Right lung (tissue), 2 donors: ENCODE measurements at regions not wholly inside any gene's neighbourhood (a gene's known extent, or its start where the extent isn't known, plus 50 kb on each side); places are given as distances from the start of the nearest gene placed in this dataset.
"Not testable (repeated sequence)": the region's sequence is repeated elsewhere in the genome, so short reads cannot be mapped to it uniquely, and the experiment has no call there.

Experiments
- DNase-seq, 2 donors: peaks; one replicate each; pipeline ENCODE4 v3.0.0-alpha.2; 2013

DNA sequence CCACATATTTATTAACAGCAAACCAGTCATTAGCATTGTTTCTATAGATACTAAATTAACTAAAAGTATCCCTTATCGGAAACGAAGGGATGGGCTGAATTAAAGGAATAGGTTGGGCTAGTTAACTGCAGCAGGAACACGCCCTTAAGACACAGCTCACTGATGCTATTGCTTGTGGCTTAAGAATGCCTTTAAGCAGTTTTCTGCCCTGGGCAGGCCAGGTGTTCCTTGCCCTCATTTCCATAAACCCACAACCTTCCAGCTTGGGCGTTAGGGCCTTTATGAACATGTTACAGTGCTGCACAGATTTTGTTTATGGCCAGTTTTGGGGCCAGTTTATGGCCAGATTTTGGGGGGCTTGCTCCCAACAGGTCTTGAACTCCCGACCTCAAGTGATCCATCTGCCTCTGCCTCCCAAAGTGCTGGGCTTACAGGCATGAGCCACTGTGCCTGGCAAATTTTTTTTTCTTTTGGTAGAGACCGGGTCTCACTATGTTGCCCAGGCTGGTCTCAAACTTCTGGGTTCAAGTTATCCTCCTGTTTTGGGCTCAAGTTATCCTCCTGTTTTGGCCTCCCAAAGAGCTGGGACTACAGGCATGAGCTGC lies 90.1 kb upstream of the GRIN2A start:
- not testable (repeated sequence) for DNase-seq

DNA sequence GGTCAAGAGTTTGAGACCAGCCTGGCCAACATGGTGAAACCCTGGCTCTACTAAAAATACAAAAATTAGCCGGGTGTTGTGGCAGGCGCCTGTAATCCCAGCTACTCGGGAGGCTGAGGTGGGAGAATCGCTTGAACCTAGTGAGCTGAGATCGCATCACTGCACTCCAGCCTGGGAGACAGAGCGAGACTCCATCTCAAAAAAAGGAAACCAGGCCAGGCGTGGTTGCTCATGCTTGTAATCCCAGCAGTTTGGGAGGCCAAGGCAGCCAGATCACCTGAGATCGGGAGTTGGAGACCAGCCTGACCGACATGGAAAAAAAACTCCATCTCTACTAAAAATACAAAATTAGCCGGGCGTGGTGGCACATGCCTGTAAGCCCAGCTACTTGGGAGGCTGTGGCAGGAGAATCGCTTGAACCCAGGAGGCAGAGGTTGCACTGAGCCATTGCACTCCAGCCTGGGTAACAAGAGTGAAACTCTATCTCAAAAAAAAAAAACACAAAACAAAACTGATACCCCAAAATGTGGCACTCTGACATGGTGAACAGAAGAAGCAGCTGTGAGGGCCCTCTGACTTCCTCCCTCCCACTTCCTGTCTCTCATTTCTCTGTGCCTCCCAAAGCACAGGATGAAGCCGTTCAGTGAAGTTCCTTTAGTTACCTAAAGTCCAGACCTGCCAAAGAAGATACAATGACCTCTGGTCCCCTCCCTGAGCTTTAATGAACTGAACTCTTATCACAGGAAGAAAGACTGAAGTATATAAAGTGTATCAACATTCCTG lies 93.2 kb upstream of the GRIN2A start:
- DNase-seq, result not testable (repeated sequence)

GRCh38 chr16:10277597-10277996 lies 95.4 kb upstream of the GRIN2A start:
- no peak for DNase-seq

- no peak for DNase-seq
These were observed 98.3 kb upstream of the GRIN2A start for GRCh38 chr16:10280262-10281170.

DNA sequence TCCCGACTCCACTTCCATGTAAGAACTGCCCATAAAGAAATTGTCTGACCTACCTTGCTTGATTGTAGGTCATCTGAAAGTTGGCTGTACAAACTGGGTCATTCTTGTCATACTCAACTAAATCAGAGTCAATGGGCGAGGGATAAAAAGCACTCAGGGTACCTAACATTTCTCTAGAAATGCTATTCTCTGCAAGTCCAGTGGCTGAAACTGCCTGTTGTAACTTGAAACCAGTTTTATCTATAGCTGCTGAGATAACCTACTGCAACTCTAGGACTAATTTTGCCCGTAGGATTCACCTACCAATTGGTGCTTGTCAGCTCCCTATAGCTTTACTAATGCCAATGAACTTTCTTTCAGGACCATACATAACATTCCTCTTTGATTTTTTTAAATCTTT lies 100.1 kb upstream of the GRIN2A start:
- DNase-seq, result no peak

GRCh38 chr16:10283246-10283645 lies 101.0 kb upstream of the GRIN2A start:
- DNase-seq, result not testable (repeated sequence)

DNA sequence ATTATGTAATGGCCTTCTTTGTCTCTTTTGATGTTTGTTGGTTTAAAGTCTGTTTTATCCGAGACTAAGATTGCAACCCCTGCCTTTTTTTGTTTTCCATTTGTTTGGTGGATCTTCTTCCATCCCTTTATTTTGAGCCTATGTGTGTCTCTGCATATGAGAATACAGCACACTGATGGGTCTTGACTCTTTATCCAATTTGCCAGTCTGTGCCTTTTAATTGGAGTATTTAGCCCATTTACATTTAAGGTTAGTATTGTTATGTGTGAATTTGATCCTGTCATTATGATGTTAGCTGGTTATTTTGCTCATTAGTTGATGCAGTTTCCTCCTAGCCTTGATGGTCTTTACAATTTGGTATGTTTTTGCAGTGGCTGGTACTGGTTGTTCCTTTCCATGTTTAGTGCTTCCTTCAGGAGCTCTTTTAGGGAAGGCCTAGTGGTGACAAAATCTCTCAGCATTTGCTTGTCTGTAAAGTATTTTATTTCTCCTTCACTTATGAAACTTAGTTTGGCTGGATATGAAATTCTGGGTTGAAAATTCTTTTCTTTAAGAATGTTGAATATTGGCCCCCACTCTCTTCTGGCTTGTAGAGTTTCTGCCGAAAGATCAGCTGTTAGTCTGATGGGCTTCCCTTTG lies 95.3 kb upstream of the ATF7IP2 start:
- not testable (repeated sequence) for DNase-seq

DNA sequence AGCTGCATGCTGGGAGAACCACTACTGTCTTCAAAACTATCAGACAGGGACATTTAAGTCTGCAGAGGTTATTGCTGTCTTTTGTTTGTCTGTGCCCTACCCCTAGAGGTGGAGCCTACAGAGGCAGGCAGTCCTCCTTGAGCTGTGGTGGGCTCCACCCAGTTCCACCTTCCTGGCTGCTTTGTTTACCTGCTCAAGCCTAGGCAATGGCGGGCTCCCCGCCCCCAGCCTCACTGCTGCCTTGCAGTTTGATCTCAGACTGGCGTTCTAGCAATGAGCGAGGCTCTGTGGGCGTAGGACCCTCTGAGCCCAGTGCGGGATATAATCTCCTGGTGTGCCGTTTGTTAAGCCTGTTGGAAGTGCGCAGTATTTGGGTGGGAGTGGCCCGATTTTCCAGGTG lies 93.7 kb upstream of the ATF7IP2 start:
- DNase-seq, result not testable (repeated sequence)

- DNase-seq, result not testable (repeated sequence)
These were observed 92.9 kb upstream of the ATF7IP2 start for GRCh38 chr16:10292976-10293375.

GRCh38 chr16:10294153-10294552 lies 91.7 kb upstream of the ATF7IP2 start:
- DNase-seq, result not testable (repeated sequence)

- no peak for DNase-seq
These were observed 88.9 kb upstream of the ATF7IP2 start for GRCh38 chr16:10296956-10297340.

DNA sequence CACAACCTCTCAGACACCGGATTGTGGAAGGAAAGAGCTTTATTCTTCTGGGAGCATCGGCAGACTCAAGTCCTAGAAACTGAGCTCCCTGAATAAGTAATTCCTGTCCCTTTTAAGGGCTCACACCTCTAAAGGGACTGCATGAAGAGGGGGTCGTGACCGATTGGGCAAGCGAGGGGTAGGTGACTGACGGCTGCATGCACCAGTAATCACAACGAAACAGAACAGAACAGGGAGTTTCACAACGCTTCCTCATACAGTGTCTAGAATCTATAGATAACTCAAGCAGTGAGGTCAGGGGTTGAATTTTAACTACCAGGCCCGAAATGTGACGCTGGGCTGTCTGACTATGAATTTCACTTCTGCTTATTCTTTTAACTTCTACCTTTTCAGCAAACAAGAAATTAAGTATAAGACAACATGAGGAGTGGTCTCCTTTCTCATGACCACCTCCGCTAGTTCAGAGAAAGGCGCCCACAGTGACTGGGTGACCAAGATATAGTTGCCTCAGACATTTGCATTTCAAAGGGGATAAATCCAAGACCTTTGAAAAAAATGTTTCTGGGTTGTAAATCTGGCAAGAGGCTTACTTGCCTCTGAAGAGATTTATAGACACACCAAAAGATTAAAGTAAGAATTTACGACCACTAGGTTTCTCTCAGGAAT lies 88.4 kb upstream of the ATF7IP2 start:
- no peak for DNase-seq

DNA sequence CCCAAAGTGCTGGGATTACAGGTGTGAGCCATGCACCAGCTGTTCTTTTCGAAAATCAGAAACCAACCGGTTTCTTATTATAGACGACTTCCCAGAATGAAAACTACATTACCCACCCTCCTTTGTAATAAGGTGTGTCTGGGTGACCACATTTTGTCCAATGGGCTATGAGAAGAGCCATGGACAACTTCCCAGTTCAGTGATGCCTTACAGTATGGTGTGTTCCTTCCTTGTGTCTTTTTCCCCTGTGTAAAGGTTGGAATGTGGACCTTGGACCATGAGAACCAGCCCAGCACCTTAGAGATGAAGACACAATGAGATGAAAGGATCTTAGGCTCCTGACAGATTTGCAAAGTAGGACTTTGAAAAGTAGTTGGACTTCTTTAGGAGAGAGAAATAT lies 85.0 kb upstream of the ATF7IP2 start:
- no peak for DNase-seq

DNA sequence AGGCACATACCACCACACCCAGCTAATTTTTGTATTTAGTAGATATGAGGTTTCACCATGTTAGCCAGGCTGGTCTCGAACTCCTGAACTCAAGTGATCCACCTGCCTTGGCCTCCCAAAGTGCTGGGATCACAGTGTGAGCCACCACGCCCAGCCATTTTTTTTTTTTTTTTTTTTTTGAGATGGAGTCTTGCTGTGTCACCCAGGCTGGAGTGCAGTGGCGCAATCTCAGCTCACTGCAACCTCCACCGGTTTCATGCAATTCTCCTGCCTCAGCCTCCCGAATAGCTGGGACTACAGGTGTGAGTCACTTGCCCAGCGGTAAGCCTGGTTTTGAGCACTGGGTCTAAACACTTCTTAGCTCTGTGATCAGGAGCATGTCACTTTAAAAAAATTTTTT lies 84.3 kb upstream of the ATF7IP2 start:
- DNase-seq, result not testable (repeated sequence)

- no peak for DNase-seq
These were observed 79.9 kb upstream of the ATF7IP2 start for GRCh38 chr16:10305912-10306311.

GRCh38 chr16:10308305-10309193 lies 77.3 kb upstream of the ATF7IP2 start:
- no peak for DNase-seq

DNA sequence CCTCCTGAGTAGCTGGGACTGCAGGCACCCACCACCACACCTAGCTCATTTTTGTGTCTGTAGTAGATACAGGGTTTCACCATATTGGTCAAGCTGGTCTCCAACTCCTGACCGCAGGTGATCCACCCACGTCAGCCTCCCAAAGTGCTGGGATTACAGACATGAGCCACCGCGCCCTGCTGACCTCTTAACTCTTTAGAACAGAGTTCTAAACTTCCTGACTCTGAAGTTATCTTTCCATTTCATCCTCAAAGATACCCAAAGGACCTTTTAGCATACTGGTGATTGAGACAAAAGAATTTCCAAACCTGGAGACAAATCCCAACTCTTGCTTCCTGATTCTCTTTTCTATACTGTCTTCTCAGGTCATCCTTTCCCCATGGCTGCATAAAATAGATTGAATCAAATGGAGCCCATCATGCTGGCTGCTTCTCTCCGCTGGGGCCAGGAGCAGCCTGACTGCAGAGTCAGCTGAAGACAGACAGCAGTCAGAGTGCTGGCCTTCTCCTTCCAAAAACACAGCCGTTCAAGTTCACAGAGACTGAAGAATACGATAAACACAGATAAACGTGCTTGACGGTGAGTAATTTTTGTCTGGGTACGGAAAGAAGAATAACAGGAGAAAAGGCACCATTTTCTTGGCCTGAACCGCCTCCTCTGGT lies 76.5 kb upstream of the ATF7IP2 start:
- DNase-seq, result no peak

DNA sequence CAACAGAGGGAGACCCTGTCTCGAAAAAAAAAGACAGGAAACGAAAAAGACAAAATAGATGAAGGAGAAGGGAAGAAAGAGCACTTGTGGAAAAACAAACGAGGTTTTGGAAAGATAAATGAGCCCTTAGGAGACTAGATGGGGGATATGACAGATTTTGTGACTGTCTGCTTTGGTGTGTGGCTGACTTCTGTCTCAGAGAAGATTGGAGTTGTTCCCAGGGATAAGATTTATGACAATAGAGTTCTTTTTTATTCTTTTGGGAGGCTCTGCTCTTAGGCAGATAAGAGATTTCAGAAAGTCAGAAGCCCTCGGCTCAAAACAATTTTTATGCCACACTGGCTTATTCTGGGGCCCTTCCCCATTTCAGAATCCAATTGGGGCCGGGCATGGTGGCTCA lies 73.9 kb upstream of the ATF7IP2 start:
- no peak for DNase-seq

GRCh38 chr16:10312784-10313724 lies 72.8 kb upstream of the ATF7IP2 start:
- no peak for DNase-seq
